Spleen (tissue), 11 donors: ENCODE measurements at regions not wholly inside any gene's neighbourhood (a gene's known extent, or its start where the extent isn't known, plus 50 kb on each side); places are given as distances from the start of the nearest gene placed in this dataset.
"Not testable (repeated sequence)": the region's sequence is repeated elsewhere in the genome, so short reads cannot be mapped to it uniquely, and the experiment has no call there.

Experiments
- DNase-seq: peaks from one replicate; pipeline ENCODE4 v3.0.0-alpha.2; 2020
- H3K27ac ChIP-seq, 8 donors: fragments of 200-600 bp; sonication (generic) in 7 of 8; 1 replicate in 4 of 8; 2 replicates in 4 of 8; pipeline versions ENCODE4 v1.5.0 to v1.8.0; 2016 to 2021; ENCODE audit warnings: inconsistent platforms in 4 of 8, mild to moderate bottlenecking in 4 of 8, moderate library complexity in 1 of 8
- H3K27me3 ChIP-seq, 7 donors: fragments of 200-600 bp; sonication (generic) in 6 of 7; replicated peaks in 1 of 7; 1 replicate in 4 of 7; 2 replicates in 3 of 7; pipeline versions ENCODE4 v1.5.0 to v1.8.0; 2016 to 2021; ENCODE audit warnings: inconsistent platforms in 3 of 7, mild to moderate bottlenecking in 1 of 7
- H3K36me3 ChIP-seq, 6 donors: fragments of 200-600 bp; sonication (generic) in 5 of 6; 1 replicate in 4 of 6; 2 replicates in 2 of 6; pipeline versions ENCODE4 v1.5.0 to v1.8.0; 2016 to 2021; ENCODE audit warnings: inconsistent platforms in 2 of 6
- H3K4me1 ChIP-seq, 6 donors: fragments of 200-600 bp; sonication (generic) in 5 of 6; 1 replicate in 3 of 6; 2 replicates in 3 of 6; pipeline versions ENCODE4 v1.5.0 to v1.8.0; 2016 to 2021; ENCODE audit warnings: inconsistent platforms in 3 of 6
- H3K4me3 ChIP-seq, 8 donors: fragments of 200-600 bp; sonication (generic) in 7 of 8; 1 replicate in 4 of 8; 2 replicates in 4 of 8; pipeline versions ENCODE4 v1.5.0 to v1.8.0; 2016 to 2021; ENCODE audit warnings: inconsistent platforms in 4 of 8, mild to moderate bottlenecking in 4 of 8, moderate library complexity in 2 of 8
- H3K9me3 ChIP-seq, 8 donors: fragments of 200-600 bp; sonication (generic) in 7 of 8; 1 replicate in 4 of 8; 2 replicates in 4 of 8; pipeline versions ENCODE4 v1.5.0 to v1.8.0; 2016 to 2021; ENCODE audit warnings: inconsistent platforms in 4 of 8
- WGBS, 5 donors: extraction: QIAGEN DNeasy Blood & Tissue Kit in 3 of 5; methylation state at CpG; one replicate each; pipeline versions ENCODE4 v1.1.5 to v1.1.7; 2013 to 2018; 5-methylcytosine and 5-hydroxymethylcytosine counted together
- intact Hi-C: fragments of 100-400 bp; cut with DNase I; formaldehyde crosslinking; loops from one replicate; pipeline ENCODE4 v1.15.0; 2023; ENCODE audit warnings: low total_unique reads
- TF ChIP-seq, protein P1 (sequence below), 11 experiments: fragments of 200-600 bp in 7 of 11; fragments of 450-650 bp in 4 of 11; sonication (generic) in 4 of 11; IDR thresholded peaks in 8 of 11; conservative IDR thresholded peaks in 3 of 11; 1 replicate in 7 of 11; 2 replicates in 4 of 11; pipeline versions ENCODE4 v1.4.0 to v1.8.0; 2016 to 2021; ENCODE audit warnings: antibody characterized with exemption in 11 of 11, inconsistent platforms in 4 of 11, mild to moderate bottlenecking in 1 of 11
- donor health status: healthy with polysubstance abuse.
- donor health status: DM: no; HTN: no; CAD: no; lungs with moderate emphysema.
- donor health status: DM: no; HTN: no; CAD: no.
- donor health status: Bipolar disorder and iron deficiency.
- donor health status: healthy.
- donor health status: DM: no; HTN: no; CAD: no.
- donor health status: DM: yes; HTN: yes; CAD: no.

DNA sequence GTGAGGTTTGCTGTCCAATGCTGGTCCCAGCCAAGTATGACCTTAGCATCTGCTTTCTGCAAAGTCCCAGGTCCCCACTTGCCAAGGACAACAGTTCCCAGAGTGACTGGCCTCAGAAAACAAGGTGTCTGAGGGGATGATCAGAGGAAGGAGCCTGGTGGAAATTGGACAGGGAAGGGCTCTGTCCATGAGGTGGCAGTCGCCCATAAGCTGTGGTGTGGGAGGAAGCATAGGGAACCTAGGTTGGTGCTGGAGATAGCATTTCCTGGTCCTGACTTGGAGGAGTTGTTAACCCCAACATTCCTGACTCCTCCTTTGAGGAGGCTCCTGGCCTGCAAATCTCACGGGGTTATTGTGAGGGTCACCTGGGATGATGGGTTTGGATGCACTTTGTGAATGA is 77.8 kb downstream of the LIMS4 start:
- intact Hi-C loops, H3K27me3 ChIP-seq, H3K4me3 ChIP-seq, DNase-seq, H3K9me3 ChIP-seq, H3K4me1 ChIP-seq, H3K36me3 ChIP-seq, H3K27ac ChIP-seq: not testable (repeated sequence)
- WGBS, 5 donors, result 83 to 100% (median 90%) methylated on average over 1 of the region's 2 CpGs; no CpG with 5 or more reads in 2 of the 5 donors

DNA sequence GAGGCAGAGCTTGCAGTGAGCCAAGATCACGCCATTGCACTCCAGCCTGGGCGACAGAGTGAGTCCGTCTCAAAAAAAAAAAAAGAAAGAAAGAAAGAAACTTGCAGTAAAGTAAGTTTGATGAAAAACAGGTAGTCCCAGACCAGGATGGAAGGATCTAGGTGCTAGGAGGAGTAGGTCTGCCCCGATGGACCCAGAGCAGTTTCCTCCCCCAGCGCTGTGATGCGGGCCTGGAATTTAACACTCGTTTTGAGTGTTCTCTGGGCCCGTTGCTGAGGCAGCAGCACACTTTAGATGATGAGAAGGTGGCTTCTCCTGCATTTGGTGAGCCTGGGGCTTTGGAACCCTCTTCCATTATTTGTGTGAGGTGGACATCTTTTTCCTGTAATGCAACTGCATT is 80.2 kb downstream of the LIMS4 start:
- 80 to 94% (median 91%) methylated on average over 4 to 8 of the region's 8 CpGs for WGBS, 5 donors
- H3K4me3 ChIP-seq, H3K27ac ChIP-seq, H3K4me1 ChIP-seq, H3K27me3 ChIP-seq, H3K9me3 ChIP-seq, intact Hi-C loops, H3K36me3 ChIP-seq: not testable (repeated sequence)
- DNase-seq, result peak; percentile 47

DNA sequence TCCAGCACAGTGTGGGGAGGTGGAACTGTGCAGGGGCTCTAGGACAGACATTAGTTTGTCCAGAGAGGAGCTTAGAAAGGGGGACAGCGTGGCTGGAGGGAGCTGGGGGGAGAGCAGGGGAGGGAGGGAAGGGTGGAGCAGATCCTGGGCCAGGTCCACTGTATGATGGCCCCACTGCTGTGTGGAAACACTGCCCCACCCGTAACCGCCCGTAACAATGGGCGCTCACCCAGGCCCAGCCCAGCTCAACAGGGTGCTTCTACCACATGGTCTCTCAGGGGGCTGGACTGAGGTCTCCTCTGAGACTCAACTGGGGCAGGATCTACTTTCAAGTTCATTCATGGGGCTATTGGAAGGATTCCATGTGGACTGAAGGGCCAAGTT is 81.6 kb downstream of the LIMS4 start:
- DNase-seq, result peak; percentile 34
- H3K36me3 ChIP-seq, H3K27ac ChIP-seq, H3K27me3 ChIP-seq, intact Hi-C loops, H3K9me3 ChIP-seq, H3K4me3 ChIP-seq, H3K4me1 ChIP-seq: not testable (repeated sequence)
- WGBS, 5 donors, result 96 to 98% methylated on average over 4 of the region's 5 CpGs; no CpG with 5 or more reads in 3 of the 5 donors

DNA sequence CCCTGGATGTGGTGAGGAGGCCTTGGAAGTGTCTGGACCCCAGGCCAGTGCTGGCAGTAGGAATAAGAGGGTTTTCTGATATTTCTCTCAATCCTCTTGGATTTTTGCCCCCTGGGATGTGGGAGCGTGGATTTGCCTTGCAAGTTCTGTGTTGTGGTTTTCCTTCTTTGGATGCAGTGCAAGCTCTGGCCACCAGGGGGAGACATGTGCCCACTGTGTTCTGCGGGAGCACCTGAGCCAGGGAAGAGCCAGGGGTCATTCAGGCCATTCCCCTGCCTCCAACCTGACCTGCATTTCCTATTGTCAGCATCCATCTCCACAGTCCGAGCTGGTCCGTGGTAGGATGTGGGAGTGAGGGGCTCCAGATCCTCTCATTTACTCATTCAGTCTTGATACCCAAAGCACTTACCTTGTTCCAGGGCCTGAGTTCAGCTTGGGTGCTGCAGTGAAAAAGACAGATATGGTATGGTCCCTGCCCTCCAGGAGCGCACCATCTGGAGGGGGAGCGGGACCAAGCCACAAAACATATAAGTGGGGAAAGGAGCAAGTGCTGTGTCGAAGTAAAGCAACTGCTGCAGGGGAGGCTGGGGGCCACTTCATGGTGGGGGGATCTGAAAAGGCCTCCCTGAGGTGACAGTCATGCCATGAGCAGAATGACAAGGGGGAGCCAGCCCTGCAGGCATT is 82.1 kb downstream of the LIMS4 start:
- DNase-seq, result peak; percentile 39
- TF ChIP-seq, protein P1, sequence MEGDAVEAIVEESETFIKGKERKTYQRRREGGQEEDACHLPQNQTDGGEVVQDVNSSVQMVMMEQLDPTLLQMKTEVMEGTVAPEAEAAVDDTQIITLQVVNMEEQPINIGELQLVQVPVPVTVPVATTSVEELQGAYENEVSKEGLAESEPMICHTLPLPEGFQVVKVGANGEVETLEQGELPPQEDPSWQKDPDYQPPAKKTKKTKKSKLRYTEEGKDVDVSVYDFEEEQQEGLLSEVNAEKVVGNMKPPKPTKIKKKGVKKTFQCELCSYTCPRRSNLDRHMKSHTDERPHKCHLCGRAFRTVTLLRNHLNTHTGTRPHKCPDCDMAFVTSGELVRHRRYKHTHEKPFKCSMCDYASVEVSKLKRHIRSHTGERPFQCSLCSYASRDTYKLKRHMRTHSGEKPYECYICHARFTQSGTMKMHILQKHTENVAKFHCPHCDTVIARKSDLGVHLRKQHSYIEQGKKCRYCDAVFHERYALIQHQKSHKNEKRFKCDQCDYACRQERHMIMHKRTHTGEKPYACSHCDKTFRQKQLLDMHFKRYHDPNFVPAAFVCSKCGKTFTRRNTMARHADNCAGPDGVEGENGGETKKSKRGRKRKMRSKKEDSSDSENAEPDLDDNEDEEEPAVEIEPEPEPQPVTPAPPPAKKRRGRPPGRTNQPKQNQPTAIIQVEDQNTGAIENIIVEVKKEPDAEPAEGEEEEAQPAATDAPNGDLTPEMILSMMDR (IDR thresholded peaks at IDR 0.05 in 8 of 11, conservative IDR thresholded peaks at IDR 0.05 in 3 of 11), result peak in 4 of 11 experiments; percentile 9 to 50 (median 16)
- H3K4me3 ChIP-seq, H3K36me3 ChIP-seq, H3K27ac ChIP-seq, H3K27me3 ChIP-seq, H3K9me3 ChIP-seq, H3K4me1 ChIP-seq, intact Hi-C loops: not testable (repeated sequence)
- WGBS, 5 donors, result 66 to 85% (median 79%) methylated on average over 3 to 5 of the region's 7 CpGs

DNA sequence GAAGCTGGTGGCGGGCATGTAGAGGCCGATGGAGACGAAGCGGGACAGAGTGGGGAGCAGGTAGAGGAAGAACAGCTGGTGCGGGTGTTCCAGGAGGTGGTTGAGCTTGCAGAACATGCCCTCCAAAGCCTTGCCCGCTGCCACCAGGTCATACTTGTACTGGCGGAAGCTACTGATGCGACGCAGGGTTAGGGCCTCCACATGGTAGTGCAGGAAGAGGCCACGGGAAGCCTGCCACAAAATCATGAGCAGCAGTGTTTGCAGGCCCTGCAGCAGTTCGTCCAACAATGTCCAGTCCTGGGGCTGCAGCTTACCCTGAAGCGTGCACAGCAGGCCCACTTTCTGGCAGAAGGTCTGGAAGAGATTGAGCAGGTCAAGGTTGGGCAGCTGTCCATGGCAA is 85.6 kb downstream of the LIMS4 start:
- not testable (repeated sequence) for H3K4me1 ChIP-seq
- peak; percentile 55 for DNase-seq

DNA sequence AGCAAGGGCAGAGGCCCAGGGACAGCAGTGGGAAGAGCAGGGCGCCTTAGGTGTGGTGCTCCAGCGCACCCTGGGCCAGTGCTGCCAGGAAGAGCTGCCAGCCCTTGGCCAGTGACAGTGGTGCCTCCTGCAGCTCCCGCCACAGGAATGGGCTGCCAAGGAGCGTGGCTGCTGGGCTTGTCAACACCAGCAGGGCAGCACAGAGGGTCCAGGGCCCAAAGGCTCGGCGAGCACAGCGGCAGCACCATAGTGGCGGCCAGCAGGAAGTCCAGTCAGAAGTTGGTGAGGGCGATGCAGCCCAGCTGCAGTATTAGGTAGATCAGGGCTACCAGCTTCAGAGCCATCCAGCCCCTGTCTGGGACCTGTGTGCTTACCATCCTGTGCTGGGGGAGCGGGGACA is 86.1 kb downstream of the LIMS4 start:
- intact Hi-C loops, result not testable (repeated sequence)
- WGBS, 5 donors, result 92 to 100% (median 93%) methylated on average over 1 to 7 of the region's 10 CpGs
- peak; percentile 64 for DNase-seq

More for the DNA sequence above, 85.6 kb downstream of the LIMS4 start:
- H3K4me3 ChIP-seq, intact Hi-C loops, H3K27ac ChIP-seq, H3K27me3 ChIP-seq, H3K36me3 ChIP-seq, H3K9me3 ChIP-seq: not testable (repeated sequence)
- 89 to 92% (median 92%) methylated on average over 5 to 6 of the region's 12 CpGs; no CpG with 5 or more reads in 2 of the 5 donors for WGBS, 5 donors

DNA sequence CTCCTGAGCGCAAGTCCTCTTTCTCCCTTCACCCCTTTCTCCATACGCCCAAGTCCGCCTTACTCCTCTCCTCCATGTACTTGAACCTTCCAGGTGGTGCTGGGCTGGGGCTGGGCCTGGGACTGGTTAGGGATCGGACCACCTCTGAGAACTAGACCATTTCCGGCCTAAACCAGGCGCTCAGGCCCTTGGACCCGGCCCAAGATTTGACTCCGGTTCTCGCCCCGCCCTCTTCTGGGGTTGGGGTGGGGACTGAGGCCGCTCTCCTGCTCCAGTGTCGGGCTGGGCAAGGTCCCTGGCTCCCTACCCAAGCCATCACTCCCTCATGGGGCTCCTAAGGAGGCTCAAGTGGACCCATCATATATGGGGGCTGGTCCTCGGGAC is 87.9 kb downstream of the LIMS4 start:
- H3K27me3 ChIP-seq, DNase-seq, H3K4me1 ChIP-seq, intact Hi-C loops, H3K4me3 ChIP-seq, H3K9me3 ChIP-seq, H3K36me3 ChIP-seq, H3K27ac ChIP-seq: not testable (repeated sequence)
- 86% methylated on average over 1 of the region's 13 CpGs; no CpG with 5 or more reads in 4 of the 5 donors for WGBS, 5 donors

More for the DNA sequence above, 86.1 kb downstream of the LIMS4 start:
- not testable (repeated sequence) for H3K27ac ChIP-seq, H3K36me3 ChIP-seq, H3K4me1 ChIP-seq, H3K9me3 ChIP-seq, H3K27me3 ChIP-seq, H3K4me3 ChIP-seq

DNA sequence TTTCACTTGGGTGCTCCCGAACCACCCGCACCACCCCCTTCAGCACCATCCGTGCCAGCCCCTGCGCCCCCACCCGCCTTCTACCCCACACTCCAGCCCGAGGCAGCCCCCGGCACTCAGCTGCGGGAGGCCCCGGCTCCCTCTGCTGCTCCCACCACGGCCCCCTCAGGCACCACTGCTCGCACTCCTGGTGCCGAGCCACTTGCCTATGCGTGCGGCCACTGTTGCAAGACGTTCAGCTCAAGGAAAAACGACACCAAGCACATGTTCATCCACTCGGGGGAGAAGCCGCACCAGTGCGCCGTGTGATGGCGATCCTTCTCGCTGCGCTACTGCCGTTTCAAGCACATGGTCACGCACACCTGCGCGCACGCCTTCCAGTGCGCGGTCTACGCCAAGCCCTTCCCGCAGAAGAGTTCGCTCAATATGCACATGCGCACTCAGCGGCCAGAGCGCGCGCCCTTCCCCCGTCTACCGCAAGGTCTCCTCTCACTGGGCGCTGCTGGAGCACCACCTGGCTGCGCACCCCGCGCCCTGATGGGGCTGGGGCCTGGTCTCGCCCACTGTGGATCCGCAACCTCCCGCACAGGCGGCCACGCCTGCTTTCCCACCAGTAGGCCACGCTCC is 88.4 kb downstream of the LIMS4 start:
- intact Hi-C loops, H3K36me3 ChIP-seq, H3K4me1 ChIP-seq, H3K27me3 ChIP-seq, H3K27ac ChIP-seq, H3K9me3 ChIP-seq, H3K4me3 ChIP-seq, DNase-seq: not testable (repeated sequence)
- no CpG with 5 or more reads among the region's 50 CpGs for WGBS, 5 donors

DNA sequence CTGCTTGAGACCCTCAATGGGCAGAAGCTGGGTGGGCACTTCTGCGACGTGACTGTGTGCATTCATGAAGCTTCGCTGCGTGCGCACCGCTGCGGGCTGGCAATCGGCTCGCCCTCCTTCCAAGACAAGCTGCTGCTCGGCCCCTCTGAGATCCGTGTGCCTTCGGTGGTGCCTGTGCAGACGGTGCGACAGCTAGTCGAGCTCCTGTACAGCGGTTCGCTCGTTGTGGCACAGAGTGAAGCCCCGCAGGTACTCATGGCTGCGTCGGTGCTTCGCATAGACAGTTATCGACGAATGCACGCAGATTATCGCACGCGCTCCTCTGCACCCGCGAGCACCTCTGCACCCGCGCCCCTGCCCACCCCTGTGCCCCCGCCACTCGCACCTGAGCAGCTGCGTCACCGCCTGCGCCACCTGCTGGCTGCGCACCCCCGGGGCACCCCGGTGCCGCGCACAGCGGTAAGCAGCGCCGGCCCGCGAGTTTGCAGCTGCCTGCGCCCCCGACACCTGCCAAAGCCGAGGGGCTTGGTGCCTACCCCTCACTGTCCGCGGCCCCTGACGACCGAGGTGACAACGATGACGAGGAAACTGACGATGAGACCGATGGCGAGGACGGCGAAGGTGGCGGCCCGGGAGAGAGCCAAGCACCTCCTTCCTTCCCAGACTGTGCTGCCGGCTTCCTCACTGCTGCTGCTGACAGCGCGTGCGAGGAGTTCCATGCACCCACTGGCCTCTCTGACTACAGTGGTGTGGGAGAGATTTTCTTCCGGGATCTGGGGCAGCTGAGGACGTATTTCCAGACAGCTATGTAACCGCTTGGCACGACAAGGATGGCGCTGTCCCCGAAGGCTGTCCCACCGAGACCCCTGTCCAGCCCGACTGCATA is 89.2 kb downstream of the LIMS4 start:
- intact Hi-C loops, DNase-seq: not testable (repeated sequence)
- no CpG with 5 or more reads among the region's 75 CpGs for WGBS, 5 donors

DNA sequence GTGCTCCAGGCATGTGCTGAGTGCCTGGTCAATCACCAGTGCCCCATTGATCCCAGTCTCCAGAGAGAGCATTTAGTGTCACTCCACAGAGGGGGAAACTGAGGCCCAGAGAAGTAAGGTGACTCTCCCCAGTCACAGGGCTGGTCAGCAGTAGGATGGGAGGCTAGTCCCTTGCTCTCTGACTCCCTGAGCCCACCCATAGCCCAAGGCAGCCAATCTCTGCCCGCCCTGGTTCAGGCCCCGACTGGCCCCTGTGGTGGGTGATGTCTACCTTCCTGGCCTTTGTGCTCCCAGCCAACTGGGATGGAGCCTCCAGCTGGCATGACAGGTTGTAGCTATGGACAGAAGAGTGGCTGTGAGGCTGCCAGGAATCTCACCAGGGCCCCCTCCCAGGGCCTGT is 99.1 kb downstream of the LIMS4 start:
- intact Hi-C loops, H3K4me1 ChIP-seq, H3K27me3 ChIP-seq, H3K27ac ChIP-seq, H3K36me3 ChIP-seq, H3K4me3 ChIP-seq, H3K9me3 ChIP-seq: not testable (repeated sequence)
- 92 to 100% (median 95%) methylated on average over 2 of the region's 2 CpGs for WGBS, 5 donors
- DNase-seq, result peak; percentile 29

More for the DNA sequence above, 89.2 kb downstream of the LIMS4 start:
- not testable (repeated sequence) for H3K9me3 ChIP-seq, H3K4me1 ChIP-seq, H3K27ac ChIP-seq, H3K27me3 ChIP-seq, H3K4me3 ChIP-seq, H3K36me3 ChIP-seq
